Endothelial cell of umbilical vein (primary cell): ENCODE measurements at regions not wholly inside any gene's neighbourhood (a gene's known extent, or its start where the extent isn't known, plus 50 kb on each side); places are given as distances from the start of the nearest gene placed in this dataset.

Experiments used
- BruUV-seq: library from RNA; stranded (reverse); fragments of 400-500 nt; replicated peaks from 2 replicates; lab custom pipeline; 2021; lab: Mats Ljungman, UMichigan
- CTCF ChIA-PET: fragments of 300-600, 350-600 bp; sonication (Branson Sonifier 250); formaldehyde crosslinking; loops from one replicate; lab custom pipeline; 2021; ENCODE audit warnings: antibody characterized with exemption, inconsistent platforms; lab: Charles Lee
- POLR2A ChIA-PET: fragments of 300-600, 350-600 bp; sonication (Branson Sonifier 250); formaldehyde crosslinking; loops from one replicate; lab custom pipeline; 2021; ENCODE audit warnings: antibody characterized with exemption, inconsistent platforms; lab: Charles Lee
- DNase-seq: peaks from one replicate; pipeline ENCODE4 v3.0.0-alpha.2; 2011; ENCODE audit warnings: low read depth, low spot score
- FAIRE-seq: peaks from 2 replicates; lab custom pipeline; 2011; peaks lifted over from hg19 to GRCh38; lab: Jason Lieb, UNC
- H2AFZ ChIP-seq: 2 replicates; pipeline ENCODE4 v1.6.0; 2012; ENCODE audit warnings: low read depth, low read length, control low read depth, inconsistent platforms
- H3K27ac ChIP-seq: 2 replicates; pipeline ENCODE4 v1.5.1; 2011; ENCODE audit warnings: low read depth, mild to moderate bottlenecking, control low read depth, low read length, moderate library complexity; ENCODE audit not compliant: insufficient read depth
- H3K27me3 ChIP-seq, 2 experiments: 2 replicates each; pipeline versions ENCODE4 v1.6.0 to v1.6.1; 2011; ENCODE audit warnings: low read length in 2 of 2, mixed read lengths in 1 of 2; ENCODE audit not compliant: control insufficient read depth in 2 of 2, insufficient read depth in 2 of 2
- H3K36me3 ChIP-seq, 2 experiments: 2 replicates in 1 of 2; 3 replicates in 1 of 2; pipeline ENCODE4 v1.5.1; 2011; ENCODE audit warnings: low read length in 2 of 2, mild to moderate bottlenecking in 1 of 2, moderate library complexity in 1 of 2; ENCODE audit not compliant: control insufficient read depth in 2 of 2, insufficient read depth in 2 of 2; ENCODE audit errors: extremely low read depth in 1 of 2
- H3K4me1 ChIP-seq: 3 replicates; pipeline ENCODE4 v1.5.1; 2011; ENCODE audit warnings: mild to moderate bottlenecking, low read length; ENCODE audit not compliant: control insufficient read depth, insufficient read depth; ENCODE audit errors: extremely low read depth
- H3K4me2 ChIP-seq: 2 replicates; pipeline ENCODE4 v1.6.1; 2011; ENCODE audit warnings: low read length, control low read depth, mixed read lengths; ENCODE audit not compliant: insufficient read depth
- H3K4me3 ChIP-seq, 3 experiments: fragments of 200-600 bp in 1 of 3; sonication (generic), shearing (Covaris generic) in 1 of 3; replicated peaks in 1 of 3; 2 replicates each; pipeline ENCODE4 v1.5.1; 2011 to 2016; ENCODE audit warnings: control low read depth in 3 of 3, low read length in 3 of 3, mild to moderate bottlenecking in 2 of 3, inconsistent platforms in 1 of 3, low read depth in 1 of 3, moderate library complexity in 1 of 3; ENCODE audit not compliant: insufficient read depth in 1 of 3
- H3K79me2 ChIP-seq: 2 replicates; pipeline ENCODE4 v1.6.0; 2012; ENCODE audit warnings: low read length, inconsistent platforms; ENCODE audit not compliant: control insufficient read depth, insufficient read depth
- H3K9ac ChIP-seq: replicated peaks from 2 replicates; pipeline ENCODE3; 2011; ENCODE audit warnings: low read length, control low read depth; ENCODE audit not compliant: insufficient read depth; ENCODE audit errors: extremely low read depth
- H3K9me1 ChIP-seq: replicated peaks from 3 replicates; pipeline ENCODE4 v1.6.0; 2011; ENCODE audit warnings: mild to moderate bottlenecking, low read length; ENCODE audit not compliant: control insufficient read depth, insufficient read depth; ENCODE audit errors: extremely low read depth
- H3K9me3 ChIP-seq: replicated peaks from 2 replicates; pipeline ENCODE4 v1.5.1; 2012; ENCODE audit warnings: low read length, inconsistent platforms; ENCODE audit not compliant: control insufficient read depth, insufficient read depth
- H4K20me1 ChIP-seq: replicated peaks from 2 replicates; pipeline ENCODE3; 2011; ENCODE audit warnings: mild to moderate bottlenecking, low read length; ENCODE audit not compliant: control insufficient read depth, insufficient read depth; ENCODE audit errors: extremely low read depth
- EZH2 ChIP-seq: IDR thresholded peaks from 2 replicates; pipeline ENCODE4 v1.6.1; 2012; ENCODE audit warnings: borderline replicate concordance, low read depth, mild to moderate bottlenecking, moderate library complexity, low read length, inconsistent platforms; ENCODE audit not compliant: severe bottlenecking
- FOS ChIP-seq: IDR thresholded peaks from 2 replicates; pipeline ENCODE4 v1.6.1; 2011; ENCODE audit warnings: mild to moderate bottlenecking, low read length, moderate library complexity, borderline replicate concordance; ENCODE audit not compliant: insufficient read depth
- GATA2 ChIP-seq: IDR thresholded peaks from 2 replicates; pipeline ENCODE4 v1.7.0; 2011; ENCODE audit warnings: low read depth, mild to moderate bottlenecking, moderate library complexity, mixed read lengths, low read length; ENCODE audit not compliant: insufficient read length, insufficient read depth
- JUN ChIP-seq: IDR thresholded peaks from 2 replicates; pipeline ENCODE4 v1.6.1; 2011; ENCODE audit warnings: borderline replicate concordance, low read depth; ENCODE audit not compliant: insufficient read length, insufficient read depth
- MYC ChIP-seq: IDR thresholded peaks from one replicate; pipeline ENCODE4 v1.6.1; 2011; ENCODE audit warnings: mild to moderate bottlenecking, low read depth, low read length
- POLR2A ChIP-seq: IDR thresholded peaks from 2 replicates; pipeline ENCODE4 v1.6.1; 2012; ENCODE audit warnings: low read depth, mild to moderate bottlenecking, control low read depth, low read length
- dilution Hi-C: fragments of 300-500 bp; cut with MboI; formaldehyde crosslinking; loops from one replicate; pipeline ENCODE4 v1.15.0; 2019; ENCODE audit warnings: low sequenced_read_pairs; ENCODE audit not compliant: extremely low pct_ligation_motif_present
- intact Hi-C: fragments of 100-400 bp; cut with micrococcal nuclease; formaldehyde crosslinking; loops from one replicate; pipeline ENCODE4 v1.10.0; 2022
- TF ChIP-seq, protein P1 (sequence below): IDR thresholded peaks from 2 replicates; pipeline ENCODE4 v1.6.1; 2011; ENCODE audit not compliant: insufficient read depth, insufficient read length
- TF ChIP-seq, protein P2 (sequence below), 2 donors: IDR thresholded peaks; 1 replicate in 1 of 2; 2 replicates in 1 of 2; pipeline ENCODE4 v1.5.1; 2011; ENCODE audit warnings: low read length in 2 of 2, mild to moderate bottlenecking in 2 of 2, moderate library complexity in 2 of 2, control low read depth in 1 of 2, inconsistent platforms in 1 of 2, low read depth in 1 of 2; ENCODE audit not compliant: insufficient read depth in 1 of 2; ENCODE audit errors: extremely low read depth in 1 of 2

DNA sequence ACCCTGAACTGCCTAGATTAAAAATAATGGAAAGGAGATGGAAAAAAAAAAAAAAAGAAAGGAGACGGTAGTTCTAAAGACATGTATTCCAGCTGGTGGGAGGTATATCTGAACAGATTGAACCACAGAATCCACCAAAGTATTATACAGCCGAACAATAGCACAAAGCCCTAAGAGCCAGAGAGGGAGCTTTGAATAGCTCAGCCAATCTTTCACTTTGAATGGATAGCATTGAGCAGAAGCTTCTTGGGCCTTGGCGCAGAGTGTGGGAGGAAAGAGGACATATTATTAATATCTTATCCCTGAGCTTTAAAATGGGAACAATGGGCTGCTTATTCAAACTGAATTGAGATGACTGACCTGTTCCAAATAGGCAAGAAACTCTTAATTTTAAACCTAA lies 147.8 kb upstream of the PAQR3 start:
- H3K4me2 ChIP-seq, result no peak overlapping the region
- dilution Hi-C loops, result no loop called here
- FAIRE-seq (no peak), DNase-seq (no peak)
- H3K9ac ChIP-seq, result no peak overlapping the region
- TF ChIP-seq EZH2 (no peak), MYC (no peak), JUN (no peak), POLR2A (no peak), FOS (no peak), GATA2 (no peak)
- TF ChIP-seq, protein P1, sequence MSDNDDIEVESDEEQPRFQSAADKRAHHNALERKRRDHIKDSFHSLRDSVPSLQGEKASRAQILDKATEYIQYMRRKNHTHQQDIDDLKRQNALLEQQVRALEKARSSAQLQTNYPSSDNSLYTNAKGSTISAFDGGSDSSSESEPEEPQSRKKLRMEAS, result no peak
- TF ChIP-seq, protein P2, sequence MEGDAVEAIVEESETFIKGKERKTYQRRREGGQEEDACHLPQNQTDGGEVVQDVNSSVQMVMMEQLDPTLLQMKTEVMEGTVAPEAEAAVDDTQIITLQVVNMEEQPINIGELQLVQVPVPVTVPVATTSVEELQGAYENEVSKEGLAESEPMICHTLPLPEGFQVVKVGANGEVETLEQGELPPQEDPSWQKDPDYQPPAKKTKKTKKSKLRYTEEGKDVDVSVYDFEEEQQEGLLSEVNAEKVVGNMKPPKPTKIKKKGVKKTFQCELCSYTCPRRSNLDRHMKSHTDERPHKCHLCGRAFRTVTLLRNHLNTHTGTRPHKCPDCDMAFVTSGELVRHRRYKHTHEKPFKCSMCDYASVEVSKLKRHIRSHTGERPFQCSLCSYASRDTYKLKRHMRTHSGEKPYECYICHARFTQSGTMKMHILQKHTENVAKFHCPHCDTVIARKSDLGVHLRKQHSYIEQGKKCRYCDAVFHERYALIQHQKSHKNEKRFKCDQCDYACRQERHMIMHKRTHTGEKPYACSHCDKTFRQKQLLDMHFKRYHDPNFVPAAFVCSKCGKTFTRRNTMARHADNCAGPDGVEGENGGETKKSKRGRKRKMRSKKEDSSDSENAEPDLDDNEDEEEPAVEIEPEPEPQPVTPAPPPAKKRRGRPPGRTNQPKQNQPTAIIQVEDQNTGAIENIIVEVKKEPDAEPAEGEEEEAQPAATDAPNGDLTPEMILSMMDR (IDR thresholded peaks at IDR 0.05; ENCODE audit: extremely low read depth in 1 of 2, insufficient read depth in 1 of 2, low read depth in 1 of 2, low read length in 2 of 2), result no peak
- H3K79me2 ChIP-seq, result no peaks in the 10 kb centered on the region
- H3K9me1 ChIP-seq, result no peaks in the 10 kb centered on the region
- H4K20me1 ChIP-seq, result no peaks in the 10 kb centered on the region
- no peak overlapping the region for H2AFZ ChIP-seq
- H3K36me3 ChIP-seq, result no peaks in the 10 kb centered on the region
- H3K4me1 ChIP-seq, result no peaks in the 10 kb centered on the region
- H3K4me3 ChIP-seq, result no peak overlapping the region
- H3K27ac ChIP-seq, result no peak overlapping the region
- intact Hi-C loops, result no loop called here
- no peaks in the 10 kb centered on the region for H3K9me3 ChIP-seq
- no TSS peak for BruUV-seq
- H3K27me3 ChIP-seq, result no peaks in the 10 kb centered on the region
- ChIA-PET CTCF (interaction anchor here (0.8 to 1.3 kb wide), 2 partner anchors 9 to 20 kb away, joined by 3 read pairs; no protein-coding TSS in a partner anchor), POLR2A (no interaction called here)
